ENCODE measurements at regions not wholly inside any gene's neighbourhood (a gene's known extent, or its start where the extent isn't known, plus 50 kb on each side); places are given as distances from the start of the nearest gene placed in this dataset.
A peak's percentile ranks its signal among the peaks of the same experiment; 100 is the strongest.

DNA sequence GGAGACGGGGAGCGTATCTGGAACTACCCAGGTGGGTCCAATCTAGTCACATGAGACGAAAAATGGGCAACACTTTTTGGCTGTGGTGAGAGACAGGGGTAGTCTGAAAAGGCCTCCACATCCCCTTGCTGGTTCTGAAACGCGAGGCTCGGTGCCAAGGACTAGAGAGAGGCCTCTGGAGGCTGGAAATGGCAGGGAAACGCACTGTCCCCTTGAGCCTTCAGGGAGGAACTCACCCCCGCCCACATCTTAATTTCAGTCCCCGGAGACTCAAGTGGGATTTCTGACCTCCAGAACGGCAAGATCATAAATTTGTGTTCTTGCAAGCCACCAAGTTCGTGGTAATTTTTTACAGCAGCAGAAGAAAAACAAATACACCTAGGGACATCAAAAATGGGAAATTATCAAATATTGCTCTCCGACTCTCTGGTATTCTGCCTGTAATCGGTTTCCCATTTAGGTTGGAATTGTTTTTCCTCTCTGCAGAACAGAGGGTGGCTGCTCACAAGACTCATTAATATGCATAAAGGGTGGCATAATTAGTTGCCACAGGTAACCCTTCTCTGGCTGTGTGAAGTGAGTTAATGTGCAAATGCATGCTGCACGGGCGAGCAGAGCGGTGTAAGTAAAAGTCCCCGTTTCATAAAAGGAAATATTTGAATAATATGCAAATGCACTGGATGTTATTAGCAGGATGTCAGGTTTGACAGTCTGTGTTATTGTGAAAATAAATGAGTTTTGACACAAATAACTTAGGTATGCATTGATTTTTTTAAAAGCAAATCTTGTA lies 185.7 kb downstream of the ARRDC4 start:
- peak; percentile 54 for DNase-seq

DNA sequence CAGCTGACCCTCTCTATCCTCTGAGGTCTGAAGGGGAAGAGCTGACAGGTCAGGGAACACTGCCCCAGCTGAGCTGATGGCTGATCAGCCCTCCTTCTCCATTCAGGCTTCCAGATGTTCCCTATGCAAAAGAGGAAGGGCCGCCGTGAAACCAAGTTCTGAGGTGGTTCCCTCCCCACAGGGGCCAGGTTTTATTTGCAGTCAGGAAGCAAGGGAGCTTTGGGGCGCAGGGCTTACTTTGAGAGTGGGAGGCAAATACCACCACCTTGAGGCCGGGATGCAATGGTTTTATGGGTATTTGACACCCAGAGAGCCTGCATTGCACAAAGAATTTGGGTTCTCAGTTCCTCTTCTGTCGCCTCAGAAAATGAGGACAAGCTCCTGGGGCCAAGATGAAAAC lies 186.9 kb downstream of the ARRDC4 start:
- DNase-seq = no peak

DNA sequence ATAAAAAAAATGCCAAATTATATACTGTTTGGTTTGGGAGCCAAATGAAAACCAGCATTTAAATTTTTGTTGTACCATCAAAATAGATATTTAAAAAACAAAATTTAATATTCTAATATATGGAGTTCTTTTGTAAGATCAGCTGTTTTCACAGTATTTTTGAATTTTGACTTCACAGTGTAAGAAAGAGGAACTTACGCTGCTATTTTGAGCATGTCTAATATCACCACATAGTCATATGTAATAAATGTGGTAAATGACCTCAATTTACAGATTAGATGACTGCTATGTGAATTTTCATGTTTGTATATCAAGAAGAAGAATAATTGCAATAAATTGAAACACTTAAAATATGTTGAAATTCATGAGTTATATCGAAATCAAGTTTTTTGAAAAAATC lies 189.6 kb downstream of the ARRDC4 start:
- no peak for DNase-seq

DNA sequence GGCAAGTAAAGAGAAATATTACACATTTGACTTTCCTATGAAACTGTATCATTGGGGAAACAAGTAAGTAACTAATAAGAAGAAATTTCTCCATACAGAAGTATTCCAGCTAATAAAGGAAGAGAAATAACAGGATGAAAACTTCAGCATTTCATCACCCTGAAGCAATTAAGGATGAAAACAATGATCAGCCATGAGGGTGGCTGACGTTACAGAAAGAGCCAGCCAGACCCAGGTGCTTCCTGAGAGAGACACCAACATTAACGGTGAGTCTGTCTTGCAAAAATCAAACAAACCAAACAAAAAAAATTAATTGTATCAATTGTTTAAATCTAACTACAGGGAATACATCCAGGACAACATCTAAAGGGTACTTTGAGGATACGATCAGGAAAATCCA lies 190.0 kb downstream of the ARRDC4 start:
- no peak for DNase-seq

DNA sequence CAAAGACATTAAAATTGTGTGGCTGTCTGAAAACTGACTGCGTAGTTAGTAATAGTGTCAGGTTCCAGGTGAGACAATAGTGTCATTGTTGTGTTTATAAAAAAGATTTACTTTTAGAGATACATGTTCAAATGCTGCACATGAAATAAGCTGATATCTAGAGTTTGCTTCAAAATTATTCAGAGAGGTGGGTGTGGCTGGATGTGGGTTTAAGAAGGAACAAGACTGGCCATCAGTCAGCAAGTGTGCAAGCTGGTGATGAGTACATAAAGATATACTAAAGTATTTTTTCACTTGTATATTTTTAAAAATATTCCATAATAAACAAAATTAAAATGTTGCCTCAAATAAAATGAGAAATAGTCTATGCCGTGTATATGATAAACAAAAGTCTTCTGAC lies 190.6 kb downstream of the ARRDC4 start:
- no peak for DNase-seq

DNA sequence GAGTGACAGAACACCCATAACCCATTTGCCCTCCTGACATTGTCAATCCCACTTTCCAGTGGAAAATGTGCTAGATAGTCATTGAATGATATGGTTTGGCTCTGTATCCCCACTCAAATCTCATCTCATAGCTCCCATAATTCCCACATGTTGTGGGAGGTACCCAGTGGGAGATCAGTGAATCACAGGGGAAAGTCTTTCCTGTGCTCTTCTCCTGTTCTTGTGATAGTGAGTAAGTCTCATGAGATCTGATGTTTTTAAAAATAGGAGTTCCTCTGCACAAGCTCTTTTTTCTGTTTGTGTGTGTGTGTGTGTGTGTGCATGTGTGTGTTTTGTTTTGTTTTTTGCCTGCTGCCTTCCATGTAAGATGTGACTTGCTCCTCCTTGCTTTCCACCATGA lies 191.7 kb downstream of the ARRDC4 start:
- no peak for DNase-seq

DNA sequence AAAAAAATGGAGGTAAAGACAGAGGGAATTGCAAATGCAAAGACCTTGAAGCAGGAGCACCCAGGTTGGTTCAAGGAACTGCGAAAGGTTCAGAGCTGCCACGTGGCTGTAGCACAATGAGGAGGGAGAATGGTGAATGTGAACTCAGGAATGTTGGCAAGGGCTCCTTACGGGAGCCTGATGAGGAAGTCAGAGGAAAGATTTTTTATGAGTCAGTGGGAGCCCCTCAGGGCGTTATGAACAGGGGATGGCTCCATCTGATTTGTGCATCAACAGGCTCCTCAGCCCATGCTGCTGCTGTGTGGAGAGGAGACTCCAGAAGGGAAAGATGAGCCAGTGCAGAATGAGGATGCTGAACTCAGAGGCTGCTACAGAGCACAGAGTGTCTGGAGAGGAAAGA lies 194.4 kb downstream of the ARRDC4 start:
- DNase-seq = no peak

DNA sequence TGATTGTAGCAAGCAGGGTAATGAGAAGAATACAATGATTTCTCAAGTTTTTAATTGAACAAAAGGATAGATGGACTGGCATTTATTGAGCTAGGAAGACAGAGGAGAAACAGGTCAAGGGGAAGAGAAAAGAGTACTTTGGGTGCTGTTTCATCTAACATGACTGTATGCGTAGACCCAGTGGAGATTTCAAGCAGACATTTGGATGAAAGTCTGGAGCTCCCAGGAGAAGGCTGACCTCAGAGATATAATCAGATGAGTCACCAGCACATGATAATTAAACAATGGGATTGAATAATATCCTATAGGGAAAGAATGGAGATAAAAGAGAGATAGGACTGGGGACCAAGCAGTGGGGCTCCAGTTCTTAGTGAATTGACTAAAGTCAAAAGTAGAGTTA lies 194.9 kb downstream of the ARRDC4 start:
- DNase-seq = no peak

DNA sequence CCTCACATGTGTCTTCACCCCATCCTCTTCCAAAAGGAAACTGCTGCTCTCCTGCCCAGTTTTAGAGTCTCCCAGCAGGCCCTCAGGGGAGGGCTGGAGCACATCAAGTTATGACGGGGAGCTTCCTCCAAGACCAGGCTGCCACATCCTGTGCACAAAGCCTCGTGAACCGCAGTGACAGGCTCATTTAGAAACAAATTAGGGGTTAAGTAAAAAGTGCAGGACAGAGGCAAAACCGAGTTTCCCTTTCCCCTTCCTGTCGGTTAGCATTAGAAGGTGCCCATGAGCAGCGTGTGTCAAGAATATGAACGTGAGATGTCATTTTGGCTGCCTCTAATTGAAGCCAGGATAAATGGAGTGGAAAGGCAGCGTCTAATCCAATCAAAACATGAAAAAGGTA lies 199.7 kb downstream of the ARRDC4 start:
- DNase-seq = no peak

DNA sequence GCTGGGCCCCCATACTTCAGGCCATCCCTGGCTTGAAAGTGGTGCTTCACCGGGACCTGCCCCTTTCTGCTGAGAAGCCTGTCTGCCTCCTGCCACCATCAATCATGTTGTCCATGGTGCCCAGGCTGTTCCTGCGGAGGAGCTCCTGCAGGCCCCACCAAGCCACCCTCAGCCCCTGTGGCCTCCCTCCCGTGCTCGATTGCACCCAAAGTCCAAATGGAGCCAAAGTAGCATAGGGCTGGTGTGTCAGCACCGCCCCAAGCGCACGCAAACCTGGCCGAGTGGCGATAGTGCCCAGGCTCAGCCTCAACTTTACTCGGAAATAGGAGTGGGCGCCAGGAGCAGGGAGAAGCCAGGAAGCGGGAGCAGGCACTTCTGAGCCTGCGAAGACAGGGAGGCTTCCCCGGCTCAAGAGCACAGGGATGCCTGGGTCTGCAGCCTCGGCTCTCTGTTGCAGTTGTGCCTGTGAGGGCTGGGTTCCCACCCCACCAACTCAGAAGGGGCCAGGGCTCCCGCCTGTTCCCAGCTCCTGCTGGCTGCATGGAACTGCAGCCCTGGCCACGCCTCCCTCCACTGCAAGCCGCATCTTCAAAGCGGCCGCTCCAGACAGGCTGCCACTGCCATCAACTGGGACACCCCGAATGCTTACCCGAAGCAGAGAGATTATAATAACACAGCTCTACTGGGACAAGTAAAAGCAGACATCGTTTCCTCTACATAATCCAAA lies 203.0 kb downstream of the ARRDC4 start:
- no peak for DNase-seq

DNA sequence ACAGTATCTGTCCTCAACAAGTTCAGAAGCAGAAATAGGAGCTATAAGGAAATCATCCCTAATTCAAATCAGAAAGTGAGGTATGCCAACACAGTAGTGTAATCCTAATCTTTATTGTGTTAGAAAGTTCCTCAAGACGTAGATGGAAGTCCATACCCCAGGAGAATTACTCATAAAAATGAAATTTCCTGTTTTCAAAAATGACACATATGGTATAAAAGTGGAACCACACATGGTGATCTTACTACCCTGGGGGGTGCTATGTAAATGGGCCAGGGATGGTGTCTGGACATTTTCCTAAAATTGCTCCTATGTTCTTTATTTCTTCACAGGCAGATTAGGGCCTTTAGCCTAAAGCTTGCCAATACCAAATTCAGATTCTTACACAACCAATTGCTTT lies 204.1 kb downstream of the ARRDC4 start:
- DNase-seq = no peak

DNA sequence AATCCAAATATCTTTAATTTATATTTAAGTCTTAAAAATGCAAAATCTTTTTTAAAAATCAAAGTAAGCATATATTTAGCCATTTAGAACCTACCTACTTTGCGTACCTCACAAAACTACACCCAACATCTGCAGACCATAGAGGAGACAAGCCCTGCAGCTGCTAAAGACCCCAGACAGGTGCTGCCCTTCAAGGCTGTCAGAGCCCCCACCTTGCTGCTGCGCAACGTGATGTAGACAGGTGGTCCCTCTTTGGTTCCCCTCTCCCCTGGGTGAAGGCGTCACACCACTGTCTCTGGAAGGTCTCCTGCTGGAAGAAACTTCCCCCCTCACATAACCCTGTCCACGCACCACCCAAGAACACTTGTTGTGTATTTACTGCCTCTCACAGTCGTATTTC lies 204.5 kb downstream of the ARRDC4 start:
- DNase-seq = no peak

DNA sequence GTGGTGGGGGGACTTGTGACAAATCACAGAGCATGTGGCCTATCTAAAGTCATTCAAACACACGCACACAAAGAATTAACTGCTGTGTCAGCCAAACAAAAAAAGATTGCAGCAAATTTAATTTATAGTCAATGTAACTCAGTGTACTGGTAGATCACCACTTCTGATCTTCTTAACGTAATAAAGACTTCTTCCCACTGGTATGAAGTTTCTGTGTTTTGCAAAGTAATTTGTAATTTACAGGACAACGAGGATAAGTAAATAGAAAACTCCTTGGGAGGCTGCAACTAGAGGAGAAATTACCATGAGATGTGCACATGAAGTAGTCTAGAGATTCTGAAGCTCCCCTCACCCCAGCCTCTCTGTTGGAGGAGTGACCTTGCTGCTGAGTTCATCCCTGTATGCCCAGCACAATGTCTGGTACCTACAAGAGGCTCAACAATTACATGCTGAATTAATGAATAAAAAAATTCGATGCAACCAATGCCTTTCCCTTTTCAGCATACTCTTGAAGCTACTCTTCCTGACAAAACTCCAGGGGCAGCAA lies 207.3 kb downstream of the ARRDC4 start:
- DNase-seq = no peak

DNA sequence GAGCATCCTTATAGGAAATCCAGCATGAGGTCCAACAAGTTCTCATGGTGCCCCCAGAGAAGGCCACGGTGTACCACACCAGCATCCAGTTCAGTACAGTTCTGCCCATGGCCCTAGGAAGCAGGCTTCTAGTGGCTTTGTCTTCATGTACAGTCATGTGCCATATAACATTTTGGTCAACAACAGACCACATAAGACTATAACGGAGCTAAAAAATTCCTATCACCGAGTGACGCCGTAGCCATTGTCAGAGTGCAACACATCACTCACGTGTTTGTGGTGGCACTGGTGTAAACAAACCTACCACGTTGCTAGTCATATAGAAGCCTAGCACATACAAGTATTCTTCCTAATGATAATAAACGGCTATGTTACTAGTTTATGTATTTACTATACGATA lies 209.0 kb downstream of the ARRDC4 start:
- no peak for DNase-seq

DNA sequence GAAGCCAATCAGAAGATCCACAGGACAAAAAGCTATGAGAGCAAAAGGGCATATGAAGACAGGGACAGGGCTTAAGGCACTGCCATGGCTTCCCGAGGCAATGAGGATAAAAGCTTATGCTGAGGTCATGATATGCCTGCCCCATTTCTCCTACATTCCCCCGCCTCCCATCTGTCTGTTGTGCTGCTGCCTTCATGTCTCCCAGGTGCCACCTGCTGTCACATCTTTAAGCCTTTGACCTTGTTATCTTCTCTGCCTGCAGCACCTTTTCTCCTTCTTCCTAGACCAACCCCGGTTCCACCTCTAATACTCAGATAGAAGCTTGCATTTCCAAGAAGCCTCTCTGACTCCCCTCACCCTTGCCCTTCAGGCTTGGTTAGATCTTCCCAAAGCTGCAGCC lies 213.8 kb downstream of the ARRDC4 start:
- no peak for DNase-seq

DNA sequence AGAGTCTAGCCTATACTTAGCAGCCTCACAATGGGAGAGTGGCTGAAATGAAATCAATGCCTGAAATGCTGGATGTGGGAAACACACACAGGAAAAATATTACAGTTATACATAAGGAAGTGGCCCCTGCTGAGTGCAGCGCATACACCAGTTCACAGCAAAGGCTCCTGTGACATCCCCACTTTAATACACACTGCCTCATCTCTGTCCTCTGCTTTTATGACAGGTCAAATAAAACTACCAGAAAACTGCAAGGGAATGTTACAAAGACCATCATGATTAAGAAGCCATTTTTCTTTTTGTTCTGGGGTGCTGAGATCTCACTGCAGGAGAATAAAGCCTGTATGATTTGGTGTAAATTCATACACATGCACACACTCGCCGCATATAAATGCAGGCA lies 214.3 kb downstream of the ARRDC4 start:
- DNase-seq = no peak

DNA sequence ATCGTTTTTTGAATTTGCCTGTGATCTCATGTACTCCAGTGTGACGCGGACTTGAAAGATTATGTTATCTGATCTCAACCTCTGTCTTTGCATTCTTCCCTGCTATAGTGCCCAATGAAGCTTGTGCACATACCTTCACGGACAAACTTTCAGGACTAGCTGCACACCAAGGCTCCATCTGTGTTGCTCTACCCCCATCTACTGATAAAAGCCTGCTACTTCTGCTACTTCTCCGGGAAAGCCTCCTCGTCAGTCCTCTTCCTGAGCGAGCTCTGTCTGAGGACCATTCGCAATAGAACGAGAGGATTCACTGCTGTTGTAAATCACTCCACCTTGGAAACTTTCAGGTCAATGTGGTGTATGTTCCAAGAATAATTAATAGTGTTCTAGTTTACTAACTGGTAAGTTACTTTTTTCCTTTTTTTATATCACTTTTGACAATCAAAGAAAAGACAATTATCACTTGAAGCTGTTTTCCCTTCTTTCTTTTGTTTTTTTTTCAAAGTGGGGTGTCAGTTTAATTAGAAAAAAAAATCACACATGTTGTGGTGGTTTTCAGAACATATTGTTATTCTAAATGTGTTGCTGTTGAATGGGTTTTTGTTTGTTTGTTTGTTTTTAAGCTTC lies 217.6 kb downstream of the ARRDC4 start:
- peak; percentile 42 for DNase-seq

DNA sequence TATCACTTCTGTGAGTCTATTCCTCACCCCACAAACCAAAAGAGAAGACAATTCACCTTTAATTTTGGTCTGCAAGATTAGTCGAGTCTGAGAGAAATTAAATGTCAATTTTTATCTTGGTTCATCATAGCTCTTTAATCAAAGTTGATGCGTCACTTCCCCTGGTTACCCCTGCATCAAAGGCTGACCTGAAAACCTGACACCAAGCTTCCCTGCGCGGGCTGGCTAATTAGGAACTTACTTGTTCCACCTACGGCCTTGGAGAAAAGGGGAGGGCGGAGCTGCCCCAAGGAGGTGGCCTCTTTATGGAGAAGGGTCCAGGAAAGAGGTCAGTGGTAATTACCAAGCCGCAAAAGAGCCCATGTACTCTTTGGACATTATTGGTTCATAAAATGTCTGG lies 218.4 kb downstream of the ARRDC4 start:
- no peak for DNase-seq

DNA sequence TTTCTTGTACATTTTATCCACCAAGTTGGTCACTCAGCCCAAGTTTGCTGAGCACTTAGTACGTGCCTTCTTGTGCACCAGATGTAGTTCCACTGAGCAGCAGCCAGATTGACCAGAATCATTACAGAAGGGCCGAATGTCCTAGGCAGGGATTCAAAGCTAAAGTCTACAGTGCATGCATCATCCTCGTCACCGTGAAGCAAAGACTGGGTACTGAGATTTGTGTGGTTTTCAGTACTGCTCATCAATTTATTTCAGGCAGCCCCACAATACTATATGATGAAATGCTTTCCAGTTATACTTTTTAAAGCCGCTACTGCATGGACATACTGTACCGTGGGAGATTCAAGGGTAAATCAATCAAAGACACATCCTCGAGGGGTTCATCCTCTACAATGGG lies 227.0 kb downstream of the ARRDC4 start:
- no peak for DNase-seq

DNA sequence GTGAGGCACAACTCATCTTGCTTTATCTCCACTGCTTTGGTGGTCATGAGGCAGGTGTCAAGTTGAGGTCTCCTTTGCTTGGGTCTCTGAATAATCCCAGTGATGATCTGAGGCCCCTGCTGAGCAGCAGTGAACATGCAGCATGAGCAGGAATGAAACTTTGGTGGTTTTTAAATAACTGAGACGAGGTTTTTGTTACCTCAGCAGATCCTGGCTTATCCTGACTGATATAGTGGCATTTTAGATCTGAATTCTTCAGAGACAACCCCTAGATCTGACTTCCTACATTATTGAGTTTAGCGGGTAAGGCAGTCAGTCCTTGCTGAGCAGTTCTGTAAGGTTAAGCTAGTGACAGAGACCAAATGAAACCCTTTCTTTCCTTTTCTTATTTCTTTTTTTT lies 230.4 kb downstream of the ARRDC4 start:
- no peak for DNase-seq

DNA sequence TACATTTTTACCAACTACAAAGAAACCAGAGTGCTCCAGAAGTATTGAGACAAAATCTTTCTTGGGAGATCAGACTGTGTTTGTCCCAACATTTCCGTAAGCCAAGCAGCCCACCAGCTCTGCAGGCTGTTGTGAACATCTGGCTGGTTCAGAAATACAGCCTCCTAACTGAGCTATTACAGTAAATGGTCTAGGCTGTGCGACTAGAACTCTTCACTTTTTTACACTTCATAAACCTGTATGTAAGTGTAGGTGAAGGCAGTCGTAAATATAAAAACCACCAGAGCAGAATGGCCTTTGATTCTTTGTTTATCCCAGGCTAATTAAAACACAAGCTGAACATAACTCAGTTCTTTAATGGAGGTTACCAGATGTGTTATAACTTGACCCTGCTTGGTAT lies 235.3 kb downstream of the ARRDC4 start:
- DNase-seq = no peak

DNA sequence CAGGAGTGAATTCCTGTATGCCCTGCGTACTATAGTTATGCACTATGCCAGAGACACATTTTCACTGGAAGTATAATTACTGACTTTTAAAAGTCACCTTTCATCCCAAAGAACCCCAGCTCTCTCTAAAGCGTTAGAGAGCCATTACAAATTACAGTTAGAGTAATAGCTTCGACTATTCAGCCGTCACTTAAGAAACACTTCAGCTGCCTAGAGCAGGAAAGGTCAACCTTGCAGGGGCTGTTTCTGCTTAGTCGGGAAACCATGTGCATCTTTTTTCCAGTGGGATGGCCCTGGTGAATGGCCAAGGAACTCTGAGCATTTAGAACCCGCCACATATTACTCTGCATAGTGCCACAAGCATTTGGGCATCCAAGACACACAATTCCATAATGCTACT lies 235.9 kb downstream of the ARRDC4 start:
- no peak for DNase-seq

DNA sequence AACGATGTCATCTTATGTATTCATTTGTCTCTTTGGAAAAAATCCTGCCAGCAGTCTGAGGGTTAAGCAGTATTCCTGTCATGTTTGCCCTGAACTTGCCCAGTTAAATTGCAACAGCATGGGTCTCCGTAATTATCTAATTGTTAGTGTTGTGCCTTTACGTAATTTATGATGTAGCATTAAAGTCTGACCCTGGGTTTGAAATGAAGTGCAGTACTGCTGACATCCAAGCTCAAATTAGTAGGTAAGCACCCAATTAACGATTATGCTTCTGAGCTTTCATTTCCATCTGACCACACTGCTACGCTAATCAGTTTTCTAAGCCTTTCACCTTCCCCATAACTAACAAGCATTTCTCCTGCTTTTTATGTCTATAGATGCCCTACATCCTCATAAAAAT lies 241.8 kb downstream of the ARRDC4 start:
- no peak for DNase-seq
